ENCODE measurements at regions not wholly inside any gene's neighbourhood (a gene's known extent, or its start where the extent isn't known, plus 50 kb on each side); places are given as distances from the start of the nearest gene placed in this dataset.

DNA sequence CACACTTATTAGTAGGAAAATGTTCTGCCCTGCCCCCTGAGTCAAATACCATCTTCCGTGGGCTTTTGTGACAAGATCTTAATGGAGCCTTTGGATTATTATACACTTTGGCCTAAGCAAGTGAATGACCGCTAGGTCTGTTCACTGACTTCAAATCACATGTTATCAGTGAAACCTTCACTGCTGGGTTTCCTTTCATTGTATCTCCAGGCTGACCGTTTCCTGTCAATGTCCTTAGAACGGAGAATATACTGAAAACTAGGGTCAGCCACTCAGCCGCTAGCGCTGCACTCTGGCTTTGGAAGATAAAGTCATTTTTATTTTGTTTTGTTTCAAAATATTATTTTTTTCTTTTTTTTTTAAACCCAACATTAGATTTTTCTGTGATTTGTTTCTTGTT lies 107.0 kb upstream of the TLL1 start:
- TF ChIP-seq, protein P1, sequence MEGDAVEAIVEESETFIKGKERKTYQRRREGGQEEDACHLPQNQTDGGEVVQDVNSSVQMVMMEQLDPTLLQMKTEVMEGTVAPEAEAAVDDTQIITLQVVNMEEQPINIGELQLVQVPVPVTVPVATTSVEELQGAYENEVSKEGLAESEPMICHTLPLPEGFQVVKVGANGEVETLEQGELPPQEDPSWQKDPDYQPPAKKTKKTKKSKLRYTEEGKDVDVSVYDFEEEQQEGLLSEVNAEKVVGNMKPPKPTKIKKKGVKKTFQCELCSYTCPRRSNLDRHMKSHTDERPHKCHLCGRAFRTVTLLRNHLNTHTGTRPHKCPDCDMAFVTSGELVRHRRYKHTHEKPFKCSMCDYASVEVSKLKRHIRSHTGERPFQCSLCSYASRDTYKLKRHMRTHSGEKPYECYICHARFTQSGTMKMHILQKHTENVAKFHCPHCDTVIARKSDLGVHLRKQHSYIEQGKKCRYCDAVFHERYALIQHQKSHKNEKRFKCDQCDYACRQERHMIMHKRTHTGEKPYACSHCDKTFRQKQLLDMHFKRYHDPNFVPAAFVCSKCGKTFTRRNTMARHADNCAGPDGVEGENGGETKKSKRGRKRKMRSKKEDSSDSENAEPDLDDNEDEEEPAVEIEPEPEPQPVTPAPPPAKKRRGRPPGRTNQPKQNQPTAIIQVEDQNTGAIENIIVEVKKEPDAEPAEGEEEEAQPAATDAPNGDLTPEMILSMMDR (IDR thresholded peaks at IDR 0.05; ENCODE audit: low read depth, low read length, poor library complexity, severe bottlenecking), result no peak
- no peak for TF ChIP-seq EZH2phosphoT487 (IDR thresholded peaks at IDR 0.05; ENCODE audit: borderline replicate concordance, low read length)

Measured in DOHH2 (cell line).